HG03060 (cell line): ENCODE measurements at regions not wholly inside any gene's neighbourhood (a gene's known extent, or its start where the extent isn't known, plus 50 kb on each side); places are given as distances from the start of the nearest gene placed in this dataset.

Experiments
- ATAC-seq: cut with Tn5 transposase; IDR thresholded peaks from one replicate; pipeline ENCODE4 v1.9.1; 2021; ENCODE audit warnings: low read depth, moderate number of reproducible peaks; ENCODE audit not compliant: unreplicated experiment

GRCh38 chr10:64444564-64444963 lies 923.4 kb downstream of the REEP3 start:
- no peak for ATAC-seq

GRCh38 chr10:64449603-64450002 lies 928.4 kb downstream of the REEP3 start:
- no peak for ATAC-seq

GRCh38 chr10:64450312-64450711 lies 929.1 kb downstream of the REEP3 start:
- no peak for ATAC-seq

- no peak for ATAC-seq
These were observed 933.8 kb downstream of the REEP3 start for GRCh38 chr10:64454962-64455361.

- ATAC-seq = no peak
These were observed 937.1 kb downstream of the REEP3 start for GRCh38 chr10:64458306-64458705.

- no peak for ATAC-seq
These were observed 942.2 kb downstream of the REEP3 start for GRCh38 chr10:64463406-64463805.

- no peak for ATAC-seq
These were observed 944.5 kb downstream of the REEP3 start for GRCh38 chr10:64465653-64466052.

GRCh38 chr10:64468219-64468618 lies 947.0 kb downstream of the REEP3 start:
- no peak for ATAC-seq

GRCh38 chr10:64476506-64476905 lies 955.3 kb downstream of the REEP3 start:
- no peak for ATAC-seq

- ATAC-seq = no peak
These were observed 956.6 kb downstream of the REEP3 start for GRCh38 chr10:64477791-64478190.

GRCh38 chr10:64484811-64485330 lies 963.7 kb downstream of the REEP3 start:
- ATAC-seq = no peak

GRCh38 chr10:64486149-64486548 lies 964.9 kb downstream of the REEP3 start:
- ATAC-seq = no peak

- no peak for ATAC-seq
These were observed 965.7 kb downstream of the REEP3 start for GRCh38 chr10:64486901-64487300.

- no peak for ATAC-seq
These were observed 973.7 kb downstream of the REEP3 start for GRCh38 chr10:64494901-64495300.

- no peak for ATAC-seq
These were observed 976.1 kb downstream of the REEP3 start for GRCh38 chr10:64497306-64497705.

GRCh38 chr10:64501807-64502206 lies 980.6 kb downstream of the REEP3 start:
- no peak for ATAC-seq

- no peak for ATAC-seq
These were observed 981.7 kb downstream of the REEP3 start for GRCh38 chr10:64502936-64503335.

- no peak for ATAC-seq
These were observed 982.2 kb downstream of the REEP3 start for GRCh38 chr10:64503429-64503828.

GRCh38 chr10:64505501-64505900 lies 984.3 kb downstream of the REEP3 start:
- no peak for ATAC-seq

GRCh38 chr10:64506963-64507362 lies 985.8 kb downstream of the REEP3 start:
- no peak for ATAC-seq

GRCh38 chr10:64507651-64508028 lies 986.4 kb downstream of the REEP3 start:
- no peak for ATAC-seq

- no peak for ATAC-seq
These were observed 986.9 kb downstream of the REEP3 start for GRCh38 chr10:64508029-64508661.
